ENCODE measurements at regions not wholly inside any gene's neighbourhood (a gene's known extent, or its start where the extent isn't known, plus 50 kb on each side); places are given as distances from the start of the nearest gene placed in this dataset.

- TF ChIP-seq, protein P1, sequence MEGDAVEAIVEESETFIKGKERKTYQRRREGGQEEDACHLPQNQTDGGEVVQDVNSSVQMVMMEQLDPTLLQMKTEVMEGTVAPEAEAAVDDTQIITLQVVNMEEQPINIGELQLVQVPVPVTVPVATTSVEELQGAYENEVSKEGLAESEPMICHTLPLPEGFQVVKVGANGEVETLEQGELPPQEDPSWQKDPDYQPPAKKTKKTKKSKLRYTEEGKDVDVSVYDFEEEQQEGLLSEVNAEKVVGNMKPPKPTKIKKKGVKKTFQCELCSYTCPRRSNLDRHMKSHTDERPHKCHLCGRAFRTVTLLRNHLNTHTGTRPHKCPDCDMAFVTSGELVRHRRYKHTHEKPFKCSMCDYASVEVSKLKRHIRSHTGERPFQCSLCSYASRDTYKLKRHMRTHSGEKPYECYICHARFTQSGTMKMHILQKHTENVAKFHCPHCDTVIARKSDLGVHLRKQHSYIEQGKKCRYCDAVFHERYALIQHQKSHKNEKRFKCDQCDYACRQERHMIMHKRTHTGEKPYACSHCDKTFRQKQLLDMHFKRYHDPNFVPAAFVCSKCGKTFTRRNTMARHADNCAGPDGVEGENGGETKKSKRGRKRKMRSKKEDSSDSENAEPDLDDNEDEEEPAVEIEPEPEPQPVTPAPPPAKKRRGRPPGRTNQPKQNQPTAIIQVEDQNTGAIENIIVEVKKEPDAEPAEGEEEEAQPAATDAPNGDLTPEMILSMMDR (IDR thresholded peaks at IDR 0.05) = no peak
- no peak for TF ChIP-seq POLR2A (IDR thresholded peaks at IDR 0.05)
Measured at GRCh38 chrX:96379951-96380350, 304.7 kb upstream of the DIAPH2 start.

All from heart left ventricle (tissue), 13 donors.